HL-60 (cell line): ENCODE measurements at regions not wholly inside any gene's neighbourhood (a gene's known extent, or its start where the extent isn't known, plus 50 kb on each side); places are given as distances from the start of the nearest gene placed in this dataset.

Source experiments
- DNase-seq, 2 experiments: peaks; one replicate each; pipeline ENCODE4 v3.0.0-alpha.2; 2010 to 2020; ENCODE audit warnings: low read depth in 1 of 2, low spot score in 1 of 2
- H3K27ac ChIP-seq: fragments of 250-450 bp; sonication (Bioruptor Pico); replicated peaks from 2 replicates; pipeline ENCODE4 v1.5.1; 2020; ENCODE audit warnings: mild to moderate bottlenecking, moderate library complexity
- H3K27me3 ChIP-seq: fragments of 250-450 bp; sonication (Bioruptor Pico); 2 replicates; pipeline ENCODE4 v1.5.1; 2021; ENCODE audit warnings: mild to moderate bottlenecking, moderate library complexity; ENCODE audit not compliant: insufficient read depth, poor library complexity, severe bottlenecking
- H3K4me3 ChIP-seq: replicated peaks from 2 replicates; pipeline ENCODE4 v1.5.1; 2011; ENCODE audit warnings: mild to moderate bottlenecking, control low read depth, low read length; ENCODE audit not compliant: insufficient read depth
- GABPA ChIP-seq: IDR thresholded peaks from 2 replicates; pipeline ENCODE4 v1.6.1; 2012; ENCODE audit warnings: low read depth
- POLR2AphosphoS5 ChIP-seq: IDR thresholded peaks from 2 replicates; pipeline ENCODE4 v1.6.1; 2012; ENCODE audit warnings: low read depth
- SPI1 ChIP-seq: IDR thresholded peaks from 2 replicates; pipeline ENCODE4 v1.6.1; 2012; ENCODE audit warnings: low read depth, mild to moderate bottlenecking, borderline replicate concordance
- TF ChIP-seq, protein P1 (sequence below): IDR thresholded peaks from 2 replicates; pipeline ENCODE4 v1.6.1; 2012; ENCODE audit warnings: low read depth; ENCODE audit not compliant: insufficient replicate concordance
- TF ChIP-seq, protein P2 (sequence below): IDR thresholded peaks from one replicate; pipeline ENCODE4 v1.5.1; 2011; ENCODE audit warnings: low read length, control low read depth, inconsistent platforms; ENCODE audit not compliant: insufficient read depth

DNA sequence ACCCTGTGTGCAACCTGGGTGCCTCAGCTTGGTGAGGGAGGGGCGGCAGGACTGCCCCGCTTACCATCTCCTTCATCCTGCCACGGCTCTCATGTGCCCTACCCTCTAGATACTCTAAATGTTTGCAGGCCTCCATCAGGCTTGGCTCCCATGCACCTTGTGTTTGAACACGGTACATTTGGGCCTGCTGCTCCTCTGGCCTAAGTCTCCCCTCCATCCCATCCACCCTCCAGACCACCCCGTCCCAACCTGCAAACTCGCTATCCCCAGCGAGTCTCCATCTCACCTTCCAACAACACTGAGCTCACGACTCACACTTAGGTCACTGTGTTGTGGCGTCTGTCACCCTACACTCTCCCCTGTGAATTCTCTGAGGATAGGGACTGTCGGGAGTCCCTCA, 274.2 kb downstream of the TEX29 start:
- no peaks in the 10 kb centered on the region for H3K27me3 ChIP-seq
- no peak overlapping the region for H3K27ac ChIP-seq
- TF ChIP-seq, protein P1, sequence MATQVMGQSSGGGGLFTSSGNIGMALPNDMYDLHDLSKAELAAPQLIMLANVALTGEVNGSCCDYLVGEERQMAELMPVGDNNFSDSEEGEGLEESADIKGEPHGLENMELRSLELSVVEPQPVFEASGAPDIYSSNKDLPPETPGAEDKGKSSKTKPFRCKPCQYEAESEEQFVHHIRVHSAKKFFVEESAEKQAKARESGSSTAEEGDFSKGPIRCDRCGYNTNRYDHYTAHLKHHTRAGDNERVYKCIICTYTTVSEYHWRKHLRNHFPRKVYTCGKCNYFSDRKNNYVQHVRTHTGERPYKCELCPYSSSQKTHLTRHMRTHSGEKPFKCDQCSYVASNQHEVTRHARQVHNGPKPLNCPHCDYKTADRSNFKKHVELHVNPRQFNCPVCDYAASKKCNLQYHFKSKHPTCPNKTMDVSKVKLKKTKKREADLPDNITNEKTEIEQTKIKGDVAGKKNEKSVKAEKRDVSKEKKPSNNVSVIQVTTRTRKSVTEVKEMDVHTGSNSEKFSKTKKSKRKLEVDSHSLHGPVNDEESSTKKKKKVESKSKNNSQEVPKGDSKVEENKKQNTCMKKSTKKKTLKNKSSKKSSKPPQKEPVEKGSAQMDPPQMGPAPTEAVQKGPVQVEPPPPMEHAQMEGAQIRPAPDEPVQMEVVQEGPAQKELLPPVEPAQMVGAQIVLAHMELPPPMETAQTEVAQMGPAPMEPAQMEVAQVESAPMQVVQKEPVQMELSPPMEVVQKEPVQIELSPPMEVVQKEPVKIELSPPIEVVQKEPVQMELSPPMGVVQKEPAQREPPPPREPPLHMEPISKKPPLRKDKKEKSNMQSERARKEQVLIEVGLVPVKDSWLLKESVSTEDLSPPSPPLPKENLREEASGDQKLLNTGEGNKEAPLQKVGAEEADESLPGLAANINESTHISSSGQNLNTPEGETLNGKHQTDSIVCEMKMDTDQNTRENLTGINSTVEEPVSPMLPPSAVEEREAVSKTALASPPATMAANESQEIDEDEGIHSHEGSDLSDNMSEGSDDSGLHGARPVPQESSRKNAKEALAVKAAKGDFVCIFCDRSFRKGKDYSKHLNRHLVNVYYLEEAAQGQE: no peak
- TF ChIP-seq SPI1 (no peak), POLR2AphosphoS5 (no peak), GABPA (no peak)
- TF ChIP-seq, protein P2, sequence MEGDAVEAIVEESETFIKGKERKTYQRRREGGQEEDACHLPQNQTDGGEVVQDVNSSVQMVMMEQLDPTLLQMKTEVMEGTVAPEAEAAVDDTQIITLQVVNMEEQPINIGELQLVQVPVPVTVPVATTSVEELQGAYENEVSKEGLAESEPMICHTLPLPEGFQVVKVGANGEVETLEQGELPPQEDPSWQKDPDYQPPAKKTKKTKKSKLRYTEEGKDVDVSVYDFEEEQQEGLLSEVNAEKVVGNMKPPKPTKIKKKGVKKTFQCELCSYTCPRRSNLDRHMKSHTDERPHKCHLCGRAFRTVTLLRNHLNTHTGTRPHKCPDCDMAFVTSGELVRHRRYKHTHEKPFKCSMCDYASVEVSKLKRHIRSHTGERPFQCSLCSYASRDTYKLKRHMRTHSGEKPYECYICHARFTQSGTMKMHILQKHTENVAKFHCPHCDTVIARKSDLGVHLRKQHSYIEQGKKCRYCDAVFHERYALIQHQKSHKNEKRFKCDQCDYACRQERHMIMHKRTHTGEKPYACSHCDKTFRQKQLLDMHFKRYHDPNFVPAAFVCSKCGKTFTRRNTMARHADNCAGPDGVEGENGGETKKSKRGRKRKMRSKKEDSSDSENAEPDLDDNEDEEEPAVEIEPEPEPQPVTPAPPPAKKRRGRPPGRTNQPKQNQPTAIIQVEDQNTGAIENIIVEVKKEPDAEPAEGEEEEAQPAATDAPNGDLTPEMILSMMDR: no peak

DNA sequence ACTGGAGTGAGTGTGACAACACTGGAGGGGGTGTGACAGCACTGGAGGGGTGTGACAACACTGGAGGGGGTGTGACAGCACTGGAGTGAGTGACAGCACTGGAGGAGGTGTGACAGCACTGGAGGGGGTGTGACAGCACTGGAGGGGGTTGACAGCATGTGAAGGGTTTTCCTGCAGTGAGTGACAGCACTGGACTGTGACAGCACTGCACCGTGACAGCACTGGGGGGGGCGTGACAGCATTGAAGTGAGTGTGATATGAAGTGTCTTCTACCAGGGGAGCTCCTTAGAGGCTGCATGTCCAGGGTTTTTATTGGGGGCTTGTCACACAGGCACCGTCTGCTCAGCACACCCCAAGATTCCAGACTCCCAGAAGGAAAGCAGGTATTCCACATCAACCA, 274.8 kb downstream of the TEX29 start:
- Histone ChIP-seq H3K27ac (no peak overlapping the region), H3K27me3 (no peaks in the 10 kb centered on the region), H3K4me3 (no peak overlapping the region)
- TF ChIP-seq GABPA (no peak), POLR2AphosphoS5 (no peak), SPI1 (no peak)
- TF ChIP-seq, protein P1: no peak
- TF ChIP-seq, protein P2: no peak
- no peak for DNase-seq

More for the DNA sequence above, 274.2 kb downstream of the TEX29 start:
- no peak for DNase-seq
- H3K4me3 ChIP-seq: no peak overlapping the region

DNA sequence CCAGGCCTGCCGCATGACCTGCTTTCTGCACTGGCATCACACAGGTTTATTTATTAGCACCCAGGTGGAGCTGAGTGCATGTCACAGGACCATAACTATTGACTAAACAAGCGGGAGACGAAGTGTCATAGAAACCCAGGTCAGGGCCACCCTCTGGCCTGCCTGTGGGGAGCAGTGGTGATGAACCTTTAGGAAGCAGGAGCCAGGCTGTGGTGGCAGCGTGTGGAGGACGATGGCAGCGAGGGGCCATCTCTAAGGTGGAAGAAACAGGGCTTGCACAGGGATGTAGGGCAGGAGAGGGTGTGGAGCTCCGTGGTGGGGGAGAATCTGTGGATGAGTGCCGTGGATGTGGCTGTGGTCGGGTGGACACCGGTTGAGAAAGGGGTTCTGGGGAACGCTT, 275.3 kb downstream of the TEX29 start:
- no peaks in the 10 kb centered on the region for H3K27me3 ChIP-seq
- TF ChIP-seq POLR2AphosphoS5 (no peak), SPI1 (no peak), GABPA (no peak)
- TF ChIP-seq, protein P1: no peak
- TF ChIP-seq, protein P2: no peak
- H3K4me3 ChIP-seq: no peak overlapping the region
- no peak for DNase-seq
- no peak overlapping the region for H3K27ac ChIP-seq
